Activated CD4-positive, alpha-beta T cell treated with anti-CD3 and anti-CD28 coated beads, Interleukin-2, amount 10 ng/mL, durations not matched to agents 7 days and 5 days (primary cell): ENCODE measurements at regions not wholly inside any gene's neighbourhood (a gene's known extent, or its start where the extent isn't known, plus 50 kb on each side); places are given as distances from the start of the nearest gene placed in this dataset.

ENCODE experiments used
- CTCF ChIA-PET: fragments of 350-600 bp; sonication (Branson Sonifier 250); formaldehyde crosslinking; loops from one replicate; lab custom pipeline; 2021; ENCODE audit warnings: antibody characterized with exemption; lab: Charles Lee
- POLR2A ChIA-PET: fragments of 350-600 bp; sonication (Branson Sonifier 250); formaldehyde crosslinking; loops from one replicate; lab custom pipeline; 2021; ENCODE audit warnings: antibody characterized with exemption; lab: Charles Lee
- DNase-seq: peaks from one replicate; pipeline ENCODE4 v3.0.0-alpha.2; 2020
- H3K27ac Mint-ChIP-seq: one replicate; pipeline ENCODE4 v1.8.0; 2021; ENCODE audit warnings: mild to moderate bottlenecking, moderate library complexity, mixed read lengths
- H3K27me3 Mint-ChIP-seq: one replicate; pipeline ENCODE4 v1.8.0; 2021; ENCODE audit warnings: mixed read lengths
- H3K36me3 Mint-ChIP-seq: one replicate; pipeline ENCODE4 v1.8.0; 2021; ENCODE audit warnings: low read depth, mixed read lengths
- H3K4me1 Mint-ChIP-seq: one replicate; pipeline ENCODE4 v1.8.0; 2021; ENCODE audit warnings: mixed read lengths
- H3K4me3 Mint-ChIP-seq: one replicate; pipeline ENCODE4 v1.8.0; 2021; ENCODE audit warnings: mild to moderate bottlenecking, moderate library complexity, mixed read lengths
- H3K9me3 Mint-ChIP-seq: one replicate; pipeline ENCODE4 v1.8.0; 2021; ENCODE audit warnings: mixed read lengths

DNA sequence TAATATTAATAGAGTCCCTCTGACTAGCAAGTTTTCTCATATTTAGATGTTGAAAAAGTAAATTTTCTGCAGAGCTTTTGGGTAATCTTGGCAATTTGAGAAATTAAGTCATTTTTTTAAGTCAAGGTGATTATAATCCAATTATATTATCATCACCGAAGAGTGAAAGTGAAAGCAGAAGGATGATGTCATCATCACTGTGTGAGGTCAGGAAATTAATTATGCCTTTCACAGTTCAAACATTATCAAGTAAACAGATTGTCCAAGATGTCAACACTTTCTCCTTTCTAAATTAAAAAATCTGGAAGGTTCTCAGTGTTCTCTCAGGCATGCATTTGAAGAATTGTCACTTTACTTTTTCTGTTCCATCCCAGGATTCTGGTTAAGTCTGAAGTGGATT, 296.0 kb downstream of the TBX15 start:
- ChIA-PET POLR2A (no interaction called here), CTCF (no interaction called here)
- peaks cover 3% of the 10 kb centered on the region for H3K9me3 Mint-ChIP-seq
- H3K4me3 Mint-ChIP-seq: no peak overlapping the region
- no peaks in the 10 kb centered on the region for H3K27me3 Mint-ChIP-seq
- H3K4me1 Mint-ChIP-seq: no peaks in the 10 kb centered on the region
- DNase-seq: no peak
- H3K27ac Mint-ChIP-seq: no peak overlapping the region
- no peaks in the 10 kb centered on the region for H3K36me3 Mint-ChIP-seq

DNA sequence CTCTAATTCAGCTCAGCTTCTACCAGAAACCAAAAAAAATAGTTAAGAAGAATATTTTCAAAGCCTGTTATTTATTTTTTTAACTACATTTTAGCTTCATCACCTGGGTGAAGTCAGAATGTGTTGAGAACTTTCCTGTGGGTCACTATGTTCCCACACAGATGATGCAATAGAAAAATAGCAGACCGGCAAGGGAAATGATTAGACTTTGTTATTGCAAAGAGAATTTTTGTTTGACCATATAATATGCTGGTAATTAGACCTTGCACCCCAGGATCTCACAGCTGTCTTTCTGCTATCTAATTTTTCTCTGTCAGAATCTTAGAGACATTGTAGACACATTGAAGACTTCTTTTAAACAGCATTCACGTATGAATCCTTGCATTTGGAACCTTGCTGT, 299.3 kb downstream of the TBX15 start:
- DNase-seq: no peak
- CTCF ChIA-PET: no interaction called here
- Mint-ChIP-seq H3K4me1 (no peaks in the 10 kb centered on the region), H3K4me3 (no peak overlapping the region), H3K27ac (no peak overlapping the region), H3K27me3 (no peaks in the 10 kb centered on the region), H3K9me3 (peaks cover 3% of the 10 kb centered on the region), H3K36me3 (no peaks in the 10 kb centered on the region)
- POLR2A ChIA-PET: no interaction called here

DNA sequence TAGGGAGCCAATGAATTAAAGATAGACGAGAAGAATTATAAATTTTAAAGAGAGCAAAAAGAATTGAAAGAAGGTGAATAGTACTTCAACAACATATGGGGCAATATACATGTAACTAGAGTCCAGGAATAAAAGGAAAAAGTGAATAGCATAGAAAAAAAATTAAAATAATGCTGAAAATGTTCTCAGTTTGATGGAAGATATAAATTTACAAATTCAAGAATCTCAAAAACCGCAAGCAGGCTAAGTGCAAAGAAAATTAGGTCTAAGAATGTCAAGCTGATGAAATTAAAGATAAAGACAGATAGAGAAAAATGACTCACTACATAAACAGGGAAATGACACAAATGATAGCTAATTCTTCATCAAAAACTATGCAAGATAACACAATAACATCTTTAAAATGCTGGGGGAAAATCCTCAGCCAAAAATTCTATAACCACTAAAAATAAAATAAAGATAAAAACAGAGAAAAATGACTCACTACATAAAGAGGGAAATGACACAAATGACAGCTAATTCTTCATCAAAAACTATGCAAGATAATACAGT, 326.3 kb downstream of the TBX15 start:
- no peak overlapping the region for H3K27ac Mint-ChIP-seq
- POLR2A ChIA-PET: no interaction called here
- CTCF ChIA-PET: interaction anchor here (1.3 kb wide), 1 partner anchor 10 kb away, joined by 3 read pairs; no protein-coding TSS in a partner anchor
- no peaks in the 10 kb centered on the region for H3K4me1 Mint-ChIP-seq
- H3K4me3 Mint-ChIP-seq: no peak overlapping the region
- H3K27me3 Mint-ChIP-seq: no peaks in the 10 kb centered on the region
- DNase-seq: no peak
- peaks cover 2% of the 10 kb centered on the region for H3K9me3 Mint-ChIP-seq
- H3K36me3 Mint-ChIP-seq: no peaks in the 10 kb centered on the region

DNA sequence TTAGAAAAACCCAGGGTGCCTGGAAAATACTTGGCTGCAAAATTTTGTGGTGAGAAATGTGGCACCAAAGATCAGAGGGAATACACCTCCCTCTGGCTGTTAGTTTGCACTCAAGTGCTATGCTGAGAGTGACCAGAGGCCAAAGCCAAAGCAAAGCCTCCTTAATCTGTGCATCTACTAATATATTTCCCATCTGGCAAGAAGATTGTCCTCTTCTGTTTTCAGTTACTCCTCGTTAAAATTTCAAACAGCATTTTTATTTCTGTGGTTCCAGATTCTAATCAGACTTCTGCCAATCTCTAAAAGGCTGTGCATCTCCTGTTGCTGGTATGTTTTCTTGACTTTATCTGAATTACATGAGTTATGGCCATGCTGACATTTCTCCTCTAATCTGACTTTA, 327.4 kb downstream of the TBX15 start:
- ChIA-PET POLR2A (no interaction called here), CTCF (no interaction called here)
- Mint-ChIP-seq H3K27me3 (no peaks in the 10 kb centered on the region), H3K4me1 (no peaks in the 10 kb centered on the region), H3K27ac (no peak overlapping the region), H3K36me3 (no peaks in the 10 kb centered on the region), H3K9me3 (no peaks in the 10 kb centered on the region), H3K4me3 (no peak overlapping the region)
- DNase-seq: no peak

DNA sequence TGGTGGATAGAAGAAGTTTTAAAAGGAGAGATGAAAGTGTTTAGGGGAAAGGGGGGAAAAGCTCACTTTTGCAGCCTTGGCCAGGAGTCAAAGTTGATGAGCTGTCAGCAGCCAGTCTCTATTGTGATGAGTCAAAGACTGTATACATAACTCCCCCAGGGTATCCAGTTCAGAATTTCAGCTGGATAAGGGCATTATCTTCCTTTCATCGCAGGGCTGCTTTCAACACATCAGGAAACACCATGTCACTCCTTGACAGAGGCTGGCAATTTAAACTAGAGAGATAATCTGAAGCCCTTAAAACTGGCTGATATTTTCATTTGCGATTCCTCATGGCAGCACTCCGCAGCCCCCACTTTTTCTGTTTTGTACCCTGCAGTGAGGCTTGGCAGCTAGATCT, 328.5 kb downstream of the TBX15 start:
- H3K27me3 Mint-ChIP-seq: no peaks in the 10 kb centered on the region
- H3K4me3 Mint-ChIP-seq: no peak overlapping the region
- POLR2A ChIA-PET: no interaction called here
- H3K9me3 Mint-ChIP-seq: no peaks in the 10 kb centered on the region
- no peak for DNase-seq
- CTCF ChIA-PET: no interaction called here
- no peaks in the 10 kb centered on the region for H3K36me3 Mint-ChIP-seq
- H3K27ac Mint-ChIP-seq: no peak overlapping the region
- no peaks in the 10 kb centered on the region for H3K4me1 Mint-ChIP-seq

DNA sequence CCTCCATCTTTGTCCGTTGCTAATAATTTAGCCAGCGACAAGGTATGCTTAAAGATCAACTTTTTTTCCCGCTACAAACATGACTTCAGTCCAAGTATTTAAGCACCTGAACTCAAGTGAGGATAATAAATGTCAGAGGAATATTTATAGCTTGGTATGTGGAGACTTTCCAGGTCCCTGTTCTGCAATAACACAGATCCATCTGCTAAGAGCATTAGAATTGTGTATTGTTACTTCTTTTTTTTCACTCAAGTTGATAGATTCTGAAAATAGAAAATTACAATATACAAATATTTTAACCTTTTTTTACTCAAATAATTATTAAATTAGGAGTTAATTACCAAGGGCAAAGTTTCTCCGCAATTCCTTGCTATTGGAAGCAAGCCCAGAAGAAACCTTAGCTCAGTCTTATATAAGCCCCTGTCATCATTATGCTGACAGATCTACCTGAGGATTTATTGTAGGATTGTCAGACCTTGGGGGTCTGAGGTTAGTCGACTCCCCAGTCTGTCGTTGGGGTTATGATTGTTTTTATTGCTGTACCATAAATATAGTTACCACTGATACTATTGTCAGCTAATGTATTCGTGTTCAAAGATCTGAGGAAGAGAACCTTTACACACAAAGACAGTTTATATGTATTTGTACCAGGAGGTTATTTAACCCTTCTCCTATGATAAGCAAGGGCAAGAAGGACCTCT, 337.9 kb downstream of the TBX15 start:
- peaks cover 3% of the 10 kb centered on the region for H3K9me3 Mint-ChIP-seq
- no peaks in the 10 kb centered on the region for H3K36me3 Mint-ChIP-seq
- H3K4me1 Mint-ChIP-seq: no peaks in the 10 kb centered on the region
- no peak for DNase-seq
- no peaks in the 10 kb centered on the region for H3K27me3 Mint-ChIP-seq
- ChIA-PET POLR2A (no interaction called here), CTCF (no interaction called here)
- no peak overlapping the region for H3K27ac Mint-ChIP-seq
- H3K4me3 Mint-ChIP-seq: no peak overlapping the region

DNA sequence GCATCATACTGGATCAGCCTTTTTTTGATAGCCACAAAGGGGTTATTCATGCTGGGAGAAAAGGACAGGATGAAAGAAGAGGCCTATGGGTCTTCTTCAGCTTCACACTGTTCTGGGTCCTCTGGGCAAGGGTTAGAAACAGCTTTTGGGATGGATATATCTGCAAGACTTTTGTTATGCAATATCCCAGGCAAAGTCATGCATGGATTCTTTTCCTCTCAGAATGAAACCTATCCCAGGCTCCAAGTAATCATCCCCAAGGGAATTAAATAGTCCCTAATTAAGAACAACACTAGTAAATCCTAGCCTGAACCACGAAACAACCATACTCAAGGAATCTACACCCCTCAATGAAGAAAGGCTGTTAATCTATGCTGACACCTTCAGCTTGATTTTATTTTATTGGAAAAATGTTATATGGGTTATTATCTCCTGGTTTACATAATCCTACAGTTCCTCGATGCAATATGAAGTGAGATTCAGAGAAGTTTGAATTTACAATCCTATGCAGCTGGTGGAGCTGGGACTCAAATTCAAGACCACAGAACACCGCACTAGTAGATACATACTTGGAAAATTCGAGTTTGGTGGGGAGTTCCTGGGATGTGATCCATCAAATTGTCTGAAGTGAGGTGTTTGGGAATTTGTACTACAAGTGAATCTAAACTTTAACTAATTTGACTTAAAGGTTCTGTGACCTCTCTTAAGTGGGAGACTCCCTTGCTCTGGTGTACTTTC, 338.6 kb downstream of the TBX15 start:
- Mint-ChIP-seq H3K9me3 (peaks cover 3% of the 10 kb centered on the region), H3K4me1 (no peaks in the 10 kb centered on the region), H3K27ac (no peak overlapping the region), H3K4me3 (no peak overlapping the region), H3K27me3 (no peaks in the 10 kb centered on the region), H3K36me3 (no peaks in the 10 kb centered on the region)
- POLR2A ChIA-PET: no interaction called here
- DNase-seq: no peak
- CTCF ChIA-PET: no interaction called here

DNA sequence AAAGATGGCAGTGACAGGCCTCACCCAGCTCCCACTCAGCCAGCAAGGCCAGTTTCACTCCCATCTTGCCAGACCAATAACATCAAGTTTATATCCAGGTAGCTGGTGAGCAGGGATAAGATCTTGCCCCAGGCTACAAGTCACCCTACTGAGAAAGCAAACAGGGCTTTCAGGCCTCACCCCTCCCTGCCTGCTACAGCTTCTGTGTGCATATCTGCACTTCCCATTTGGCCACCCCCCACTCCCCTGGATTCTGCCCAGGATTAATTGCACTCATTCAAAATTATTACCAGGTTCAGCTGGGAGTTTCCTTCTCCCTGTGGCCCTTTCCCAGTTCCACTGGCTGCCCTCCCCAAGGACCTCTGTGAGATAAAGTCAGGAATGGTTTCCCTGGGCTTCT, 352.1 kb downstream of the TBX15 start:
- peaks cover 2% of the 10 kb centered on the region for H3K36me3 Mint-ChIP-seq
- peaks cover 13% of the 10 kb centered on the region for H3K9me3 Mint-ChIP-seq
- no peaks in the 10 kb centered on the region for H3K27me3 Mint-ChIP-seq
- CTCF ChIA-PET: no interaction called here
- no peak overlapping the region for H3K4me3 Mint-ChIP-seq
- no peak overlapping the region for H3K27ac Mint-ChIP-seq
- no peaks in the 10 kb centered on the region for H3K4me1 Mint-ChIP-seq
- DNase-seq: no peak
- POLR2A ChIA-PET: no interaction called here

DNA sequence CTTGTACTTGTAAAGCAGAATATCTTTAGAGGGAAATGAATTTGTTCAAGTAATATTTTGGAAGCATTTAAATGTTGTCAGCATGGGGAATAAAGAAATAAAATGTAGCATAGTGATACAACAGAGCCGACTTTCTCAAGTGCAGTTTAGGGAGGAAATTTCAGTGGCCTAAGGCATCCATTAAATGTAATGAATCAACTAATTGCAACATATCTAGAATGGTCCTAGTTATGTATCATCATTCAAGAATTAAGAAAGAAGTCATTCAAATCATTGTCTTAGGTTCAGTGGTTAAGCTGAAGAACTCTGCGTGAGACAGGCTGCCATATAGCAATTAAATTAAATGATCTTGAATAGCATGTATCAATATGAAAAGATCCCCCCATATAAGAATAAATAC, 360.7 kb downstream of the TBX15 start:
- Mint-ChIP-seq H3K4me1 (no peaks in the 10 kb centered on the region), H3K27ac (no peak overlapping the region), H3K36me3 (no peaks in the 10 kb centered on the region), H3K4me3 (no peak overlapping the region), H3K27me3 (no peaks in the 10 kb centered on the region), H3K9me3 (no peaks in the 10 kb centered on the region)
- no peak for DNase-seq
- POLR2A ChIA-PET: no interaction called here
- CTCF ChIA-PET: no interaction called here

DNA sequence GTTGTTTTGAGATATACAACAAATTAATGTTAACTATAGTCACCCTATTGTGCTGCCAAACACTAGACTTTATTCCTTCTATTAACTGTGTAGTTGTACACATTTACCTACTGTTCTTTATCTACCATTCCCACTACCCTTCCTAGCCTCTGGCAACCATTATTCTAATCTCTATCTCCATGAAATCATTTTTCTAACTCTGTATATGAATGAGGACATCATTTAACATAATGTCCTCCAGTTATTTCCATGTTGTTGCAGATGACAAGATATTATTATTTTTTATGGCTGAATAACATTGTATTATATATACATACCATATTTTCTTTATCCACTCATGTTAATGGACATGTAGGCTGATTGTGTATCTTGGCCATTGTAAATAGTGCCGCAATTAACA, 366.3 kb downstream of the TBX15 start:
- ChIA-PET POLR2A (no interaction called here), CTCF (no interaction called here)
- Mint-ChIP-seq H3K9me3 (no peaks in the 10 kb centered on the region), H3K36me3 (no peaks in the 10 kb centered on the region), H3K27me3 (no peaks in the 10 kb centered on the region), H3K4me3 (no peak overlapping the region), H3K4me1 (no peaks in the 10 kb centered on the region), H3K27ac (no peak overlapping the region)
- DNase-seq: no peak

DNA sequence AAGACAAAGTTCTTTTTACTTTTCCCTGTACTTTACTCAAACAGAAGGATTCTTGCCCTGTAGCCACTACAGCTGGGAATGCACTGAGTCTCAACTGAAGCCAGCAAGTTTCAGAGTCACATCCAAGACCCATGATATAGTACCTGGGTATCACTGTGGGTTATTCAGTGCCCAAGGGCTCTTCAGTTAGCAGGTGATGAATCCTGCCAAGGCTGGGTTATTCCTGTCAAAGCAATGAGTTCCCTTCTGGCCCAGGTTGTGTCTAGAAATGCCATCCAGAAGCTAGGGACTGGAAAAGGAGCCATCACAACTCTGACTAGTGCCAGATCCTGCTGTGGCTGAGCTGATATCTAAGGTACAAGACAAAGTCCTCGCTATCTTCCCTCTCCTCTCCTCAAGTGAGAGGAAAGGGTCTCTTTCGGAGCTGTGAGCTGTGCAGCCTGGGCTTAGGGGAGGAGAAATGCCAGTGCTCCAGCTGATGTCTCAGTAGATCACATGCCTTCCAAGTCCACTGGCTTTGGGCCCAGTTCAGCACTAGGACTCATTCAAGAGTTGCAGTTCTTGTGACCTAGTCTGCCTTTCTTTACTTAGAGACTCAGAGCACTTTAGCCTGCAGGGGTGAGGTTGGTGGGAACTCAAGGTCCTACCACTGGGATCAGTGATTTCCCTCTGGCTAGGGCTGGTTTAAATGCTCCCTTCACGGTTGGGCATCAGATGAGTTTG, 369.4 kb downstream of the TBX15 start:
- Mint-ChIP-seq H3K27ac (no peak overlapping the region), H3K4me1 (no peaks in the 10 kb centered on the region), H3K27me3 (no peaks in the 10 kb centered on the region), H3K9me3 (no peaks in the 10 kb centered on the region), H3K4me3 (no peak overlapping the region), H3K36me3 (no peaks in the 10 kb centered on the region)
- ChIA-PET POLR2A (no interaction called here), CTCF (no interaction called here)
- no peak for DNase-seq

DNA sequence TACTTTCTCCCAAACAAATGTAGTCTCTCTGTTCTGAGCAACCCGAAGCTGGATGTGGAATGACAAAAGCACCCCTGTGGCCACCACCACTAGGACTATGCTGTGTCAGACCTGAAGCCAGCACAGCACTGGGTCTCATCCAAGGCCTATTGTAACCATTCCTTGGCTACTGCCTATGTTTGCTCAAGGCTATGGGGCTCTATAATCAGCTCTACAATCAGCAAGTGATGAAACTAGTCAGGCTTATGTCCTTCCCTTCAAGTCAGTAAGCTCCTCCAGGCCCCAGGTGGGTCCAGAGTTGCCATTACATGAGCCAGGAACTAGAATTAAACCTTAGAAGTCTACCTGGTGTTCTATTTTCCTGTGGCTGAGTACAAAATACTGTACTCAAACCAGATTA, 370.2 kb downstream of the TBX15 start:
- CTCF ChIA-PET: no interaction called here
- no peaks in the 10 kb centered on the region for H3K36me3 Mint-ChIP-seq
- POLR2A ChIA-PET: no interaction called here
- no peaks in the 10 kb centered on the region for H3K27me3 Mint-ChIP-seq
- H3K4me3 Mint-ChIP-seq: no peak overlapping the region
- no peaks in the 10 kb centered on the region for H3K4me1 Mint-ChIP-seq
- no peak overlapping the region for H3K27ac Mint-ChIP-seq
- H3K9me3 Mint-ChIP-seq: no peaks in the 10 kb centered on the region
- DNase-seq: no peak

DNA sequence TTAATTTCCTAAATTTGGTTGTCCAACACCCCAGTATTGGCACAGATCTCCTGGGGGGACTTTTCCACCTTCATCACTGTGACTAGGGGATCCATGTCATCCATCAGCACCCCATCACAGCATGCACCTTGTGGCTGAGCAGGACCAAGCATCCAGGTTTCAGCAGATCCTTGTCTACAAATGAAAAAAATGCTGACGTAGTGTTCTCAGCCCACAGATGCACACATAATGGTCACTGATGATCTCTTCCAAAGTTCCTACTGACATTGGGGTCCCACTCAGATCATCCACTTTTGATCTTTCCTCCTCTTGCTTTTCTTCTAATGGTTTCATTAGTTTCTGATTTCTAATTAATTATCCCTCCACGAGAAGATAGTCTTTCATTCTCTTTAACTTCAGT, 373.1 kb downstream of the TBX15 start:
- Mint-ChIP-seq H3K4me3 (no peak overlapping the region), H3K27ac (no peak overlapping the region)

More for the DNA sequence above, 373.1 kb downstream of the TBX15 start:
- Mint-ChIP-seq H3K9me3 (no peaks in the 10 kb centered on the region), H3K27me3 (no peaks in the 10 kb centered on the region), H3K36me3 (no peaks in the 10 kb centered on the region), H3K4me1 (no peaks in the 10 kb centered on the region)
- ChIA-PET POLR2A (no interaction called here), CTCF (no interaction called here)
- DNase-seq: no peak
